HL-60 (cell line): ENCODE measurements at regions not wholly inside any gene's neighbourhood (a gene's known extent, or its start where the extent isn't known, plus 50 kb on each side); places are given as distances from the start of the nearest gene placed in this dataset.

Source experiments
- GABPA ChIP-seq: IDR thresholded peaks from 2 replicates; pipeline ENCODE4 v1.6.1; 2012; ENCODE audit warnings: low read depth
- POLR2AphosphoS5 ChIP-seq: IDR thresholded peaks from 2 replicates; pipeline ENCODE4 v1.6.1; 2012; ENCODE audit warnings: low read depth
- REST ChIP-seq: IDR thresholded peaks from 2 replicates; pipeline ENCODE4 v1.6.1; 2012; ENCODE audit warnings: low read depth; ENCODE audit not compliant: insufficient replicate concordance
- TF ChIP-seq, protein P1 (sequence below): IDR thresholded peaks from one replicate; pipeline ENCODE4 v1.5.1; 2011; ENCODE audit warnings: low read length, control low read depth, inconsistent platforms; ENCODE audit not compliant: insufficient read depth

- TF ChIP-seq, protein P1, sequence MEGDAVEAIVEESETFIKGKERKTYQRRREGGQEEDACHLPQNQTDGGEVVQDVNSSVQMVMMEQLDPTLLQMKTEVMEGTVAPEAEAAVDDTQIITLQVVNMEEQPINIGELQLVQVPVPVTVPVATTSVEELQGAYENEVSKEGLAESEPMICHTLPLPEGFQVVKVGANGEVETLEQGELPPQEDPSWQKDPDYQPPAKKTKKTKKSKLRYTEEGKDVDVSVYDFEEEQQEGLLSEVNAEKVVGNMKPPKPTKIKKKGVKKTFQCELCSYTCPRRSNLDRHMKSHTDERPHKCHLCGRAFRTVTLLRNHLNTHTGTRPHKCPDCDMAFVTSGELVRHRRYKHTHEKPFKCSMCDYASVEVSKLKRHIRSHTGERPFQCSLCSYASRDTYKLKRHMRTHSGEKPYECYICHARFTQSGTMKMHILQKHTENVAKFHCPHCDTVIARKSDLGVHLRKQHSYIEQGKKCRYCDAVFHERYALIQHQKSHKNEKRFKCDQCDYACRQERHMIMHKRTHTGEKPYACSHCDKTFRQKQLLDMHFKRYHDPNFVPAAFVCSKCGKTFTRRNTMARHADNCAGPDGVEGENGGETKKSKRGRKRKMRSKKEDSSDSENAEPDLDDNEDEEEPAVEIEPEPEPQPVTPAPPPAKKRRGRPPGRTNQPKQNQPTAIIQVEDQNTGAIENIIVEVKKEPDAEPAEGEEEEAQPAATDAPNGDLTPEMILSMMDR = no peak
- TF ChIP-seq POLR2AphosphoS5 = no peak
- TF ChIP-seq GABPA = no peak
- TF ChIP-seq REST = no peak
Measured at GRCh38 chr16:17866996-17867395, 396.2 kb upstream of the XYLT1 start.
